Gastroesophageal sphincter (tissue), 4 donors: ENCODE measurements at regions not wholly inside any gene's neighbourhood (a gene's known extent, or its start where the extent isn't known, plus 50 kb on each side); places are given as distances from the start of the nearest gene placed in this dataset.
"Not testable (repeated sequence)": the region's sequence is repeated elsewhere in the genome, so short reads cannot be mapped to it uniquely, and the experiment has no call there.

ENCODE experiments used
- ATAC-seq: fragments of 150-250 bp; one replicate; pipeline ENCODE4 v1.9.1; 2016; ENCODE audit warnings: mild to moderate bottlenecking, moderate library complexity
- H3K27ac ChIP-seq, 4 donors: fragments of 200-600 bp; sonication (generic) in 3 of 4; 1 replicate in 3 of 4; 2 replicates in 1 of 4; pipeline ENCODE4 v1.5.1; 2016 to 2019
- H3K27me3 ChIP-seq: fragments of 200-600 bp; sonication (generic); one replicate; pipeline ENCODE4 v1.5.1; 2019
- H3K36me3 ChIP-seq, 2 donors: fragments of 200-600 bp; sonication (generic); one replicate each; pipeline ENCODE4 v1.5.1; 2019; ENCODE audit warnings: control low read depth in 1 of 2
- H3K4me1 ChIP-seq, 3 donors: fragments of 200-600 bp; sonication (generic); 1 replicate in 2 of 3; 2 replicates in 1 of 3; pipeline ENCODE4 v1.5.1; 2016 to 2019; ENCODE audit warnings: control low read depth in 2 of 3
- H3K4me3 ChIP-seq, 2 donors: fragments of 200-600 bp; sonication (generic); one replicate each; pipeline ENCODE4 v1.5.1; 2019; ENCODE audit warnings: mild to moderate bottlenecking in 1 of 2, moderate library complexity in 1 of 2
- H3K9me3 ChIP-seq, 3 donors: fragments of 200-600 bp; sonication (generic); one replicate each; pipeline ENCODE4 v1.5.1; 2017 to 2019; ENCODE audit warnings: control low read depth in 2 of 3
- EP300 ChIP-seq: sonication (generic); formaldehyde crosslinking; IDR thresholded peaks from one replicate; pipeline ENCODE4 v1.6.1; 2017; ENCODE audit warnings: antibody characterized with exemption, mild to moderate bottlenecking
- POLR2A ChIP-seq, 2 donors: fragments of 450-650 bp; IDR thresholded peaks; one replicate each; pipeline ENCODE4 v1.6.1; 2017; ENCODE audit warnings: antibody characterized with exemption in 2 of 2, mild to moderate bottlenecking in 2 of 2, moderate library complexity in 1 of 2
- POLR2AphosphoS5 ChIP-seq: sonication (generic); formaldehyde crosslinking; IDR thresholded peaks from one replicate; pipeline ENCODE4 v1.6.1; 2017; ENCODE audit warnings: antibody characterized with exemption
- WGBS, 2 donors: methylation state at CpG; one replicate each; pipeline ENCODE4 v1.1.5; 2018; ENCODE audit warnings: low coverage in 1 of 2; 5-methylcytosine and 5-hydroxymethylcytosine counted together
- TF ChIP-seq, protein P1 (sequence below), 4 experiments: fragments of 200-600 bp in 2 of 4; fragments of 450-650 bp in 2 of 4; sonication (generic) in 1 of 4; IDR thresholded peaks; one replicate each; pipeline ENCODE4 v1.5.1; 2017 to 2019; ENCODE audit warnings: antibody characterized with exemption in 4 of 4, mild to moderate bottlenecking in 2 of 4, moderate library complexity in 2 of 4

GRCh38 chr9:75545287-75545686 is 345.2 kb upstream of the PCSK5 start:
- 64 to 68% methylated on average over 1 to 3 of the region's 3 CpGs for WGBS, 2 donors
- Histone ChIP-seq H3K27me3 (no peaks in the 10 kb centered on the region), H3K9me3 (no peaks in the 10 kb centered on the region), H3K36me3 (no peaks in the 10 kb centered on the region), H3K27ac (no peak overlapping the region), H3K4me3 (no peak overlapping the region), H3K4me1 (no peaks in the 10 kb centered on the region)
- TF ChIP-seq POLR2A (IDR thresholded peaks at IDR 0.05) (no peak), POLR2AphosphoS5 (no peak)
- TF ChIP-seq, protein P1, sequence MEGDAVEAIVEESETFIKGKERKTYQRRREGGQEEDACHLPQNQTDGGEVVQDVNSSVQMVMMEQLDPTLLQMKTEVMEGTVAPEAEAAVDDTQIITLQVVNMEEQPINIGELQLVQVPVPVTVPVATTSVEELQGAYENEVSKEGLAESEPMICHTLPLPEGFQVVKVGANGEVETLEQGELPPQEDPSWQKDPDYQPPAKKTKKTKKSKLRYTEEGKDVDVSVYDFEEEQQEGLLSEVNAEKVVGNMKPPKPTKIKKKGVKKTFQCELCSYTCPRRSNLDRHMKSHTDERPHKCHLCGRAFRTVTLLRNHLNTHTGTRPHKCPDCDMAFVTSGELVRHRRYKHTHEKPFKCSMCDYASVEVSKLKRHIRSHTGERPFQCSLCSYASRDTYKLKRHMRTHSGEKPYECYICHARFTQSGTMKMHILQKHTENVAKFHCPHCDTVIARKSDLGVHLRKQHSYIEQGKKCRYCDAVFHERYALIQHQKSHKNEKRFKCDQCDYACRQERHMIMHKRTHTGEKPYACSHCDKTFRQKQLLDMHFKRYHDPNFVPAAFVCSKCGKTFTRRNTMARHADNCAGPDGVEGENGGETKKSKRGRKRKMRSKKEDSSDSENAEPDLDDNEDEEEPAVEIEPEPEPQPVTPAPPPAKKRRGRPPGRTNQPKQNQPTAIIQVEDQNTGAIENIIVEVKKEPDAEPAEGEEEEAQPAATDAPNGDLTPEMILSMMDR (IDR thresholded peaks at IDR 0.05) = no peak
- no peak for ATAC-seq

DNA sequence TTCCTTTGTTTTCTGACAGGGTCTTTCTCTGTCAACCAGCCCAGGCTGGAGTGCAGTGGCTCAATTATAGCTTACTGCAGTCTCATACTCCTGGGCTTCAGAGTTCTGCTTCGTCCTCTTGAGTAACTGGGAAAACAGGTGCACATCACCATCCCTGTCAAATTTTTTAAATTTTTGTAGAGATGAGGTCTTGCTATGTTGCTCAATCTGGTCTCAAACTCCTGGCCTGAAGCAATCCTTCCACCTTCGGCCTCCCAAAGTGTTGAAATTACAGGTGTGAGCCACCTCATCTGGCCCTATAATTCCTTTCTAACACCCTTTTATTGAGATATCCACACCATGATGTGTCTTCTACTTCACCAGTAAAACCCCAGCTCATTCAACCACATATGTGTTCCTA is 341.6 kb upstream of the PCSK5 start:
- TF ChIP-seq EP300 (no peak), POLR2AphosphoS5 (no peak), POLR2A (IDR thresholded peaks at IDR 0.05) (no peak)
- TF ChIP-seq, protein P1 (IDR thresholded peaks at IDR 0.05) = no peak
- ATAC-seq = no peak
- Histone ChIP-seq H3K36me3 (no peaks in the 10 kb centered on the region), H3K9me3 (no peaks in the 10 kb centered on the region), H3K4me3 (no peak overlapping the region), H3K4me1 (no peaks in the 10 kb centered on the region), H3K27ac (no peak overlapping the region), H3K27me3 (no peaks in the 10 kb centered on the region)
- 81% methylated on average over 2 of the region's 2 CpGs; no CpG with 5 or more reads in 1 of the 2 donors for WGBS, 2 donors

- Histone ChIP-seq H3K36me3 (no peaks in the 10 kb centered on the region), H3K27me3 (no peaks in the 10 kb centered on the region), H3K9me3 (no peaks in the 10 kb centered on the region), H3K27ac (no peak overlapping the region), H3K4me1 (no peaks in the 10 kb centered on the region), H3K4me3 (no peak overlapping the region)
- no peak for TF ChIP-seq EP300
- TF ChIP-seq POLR2AphosphoS5 = no peak
- TF ChIP-seq POLR2A (IDR thresholded peaks at IDR 0.05) = no peak
- 57 to 100% methylated on average over 1 of the region's 1 CpG for WGBS, 2 donors
- no peak for ATAC-seq
Observed at GRCh38 chr9:75551861-75552260, 338.6 kb upstream of the PCSK5 start.

DNA sequence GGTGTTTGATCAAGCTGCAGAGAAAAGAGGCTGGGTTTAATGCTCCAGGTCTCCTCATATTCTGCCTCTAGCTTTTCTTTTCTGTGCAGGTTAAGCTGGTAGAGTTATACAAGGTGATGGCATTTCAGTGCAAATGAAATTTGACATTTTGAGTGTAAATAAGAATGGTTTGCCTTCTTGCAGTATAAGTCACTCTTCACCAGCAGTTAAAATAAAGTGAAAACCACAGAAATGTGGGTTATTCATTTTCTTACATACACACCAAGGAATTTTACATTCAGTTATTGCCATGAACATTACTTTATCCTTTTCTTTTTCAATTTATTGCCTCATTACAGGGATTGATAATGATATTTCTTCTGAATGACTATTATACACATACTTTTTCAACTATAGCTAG is 337.5 kb upstream of the PCSK5 start:
- no peak for ATAC-seq
- no peak overlapping the region for H3K4me3 ChIP-seq
- H3K27me3 ChIP-seq = no peaks in the 10 kb centered on the region
- H3K9me3 ChIP-seq = no peaks in the 10 kb centered on the region
- no peak overlapping the region for H3K27ac ChIP-seq
- TF ChIP-seq POLR2AphosphoS5 = no peak
- TF ChIP-seq EP300 = no peak
- no peak for TF ChIP-seq POLR2A (IDR thresholded peaks at IDR 0.05)
- TF ChIP-seq, protein P1 (IDR thresholded peaks at IDR 0.05) = no peak
- H3K4me1 ChIP-seq = no peaks in the 10 kb centered on the region
- H3K36me3 ChIP-seq = no peaks in the 10 kb centered on the region

DNA sequence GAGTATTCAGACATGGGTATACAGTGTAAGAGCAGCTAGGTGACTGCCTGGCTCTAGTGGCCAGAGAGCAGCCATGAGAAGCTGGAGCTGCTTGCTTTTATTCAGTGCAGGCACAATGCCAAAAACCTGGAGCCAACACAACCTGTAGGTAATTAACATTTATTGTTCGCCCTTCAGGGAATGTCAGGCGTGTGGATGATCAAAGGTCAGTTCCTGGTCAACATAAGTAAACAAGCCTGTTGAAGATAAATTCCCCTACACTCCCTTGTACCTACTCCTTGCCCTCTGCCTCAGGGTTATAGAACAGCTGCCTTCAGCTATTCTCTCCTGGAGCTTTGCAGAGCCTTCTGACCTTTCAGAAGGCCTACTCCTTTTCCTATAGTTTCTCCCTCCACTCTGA is 323.7 kb upstream of the PCSK5 start:
- ATAC-seq, H3K27ac ChIP-seq, H3K27me3 ChIP-seq, H3K4me3 ChIP-seq, H3K9me3 ChIP-seq, H3K4me1 ChIP-seq, H3K36me3 ChIP-seq: not testable (repeated sequence)
- WGBS, 2 donors = 63% methylated on average over 2 of the region's 2 CpGs; no CpG with 5 or more reads in 1 of the 2 donors

- H3K4me3 ChIP-seq = no peak overlapping the region
- H3K9me3 ChIP-seq = peaks cover 0 to 3% (median 0%) of the 10 kb centered on the region in 3 donors
- TF ChIP-seq EP300 (no peak), POLR2A (IDR thresholded peaks at IDR 0.05) (no peak), POLR2AphosphoS5 (no peak)
- TF ChIP-seq, protein P1 (IDR thresholded peaks at IDR 0.05) = no peak
- ATAC-seq = no peak
- WGBS, 2 donors = 11 to 41% methylated on average over 2 of the region's 2 CpGs
- no peaks in the 10 kb centered on the region for H3K36me3 ChIP-seq
- no peak overlapping the region for H3K27ac ChIP-seq
- H3K4me1 ChIP-seq = no peaks in the 10 kb centered on the region
- no peaks in the 10 kb centered on the region for H3K27me3 ChIP-seq
Observed at GRCh38 chr9:75570538-75570937, 319.9 kb upstream of the PCSK5 start.
